Activated naive CD8-positive, alpha-beta T cell treated with anti-CD3 and anti-CD28 coated beads, Interleukin-2, amount 10 ng/mL, durations not matched to agents 7 days and 5 days (primary cell): ENCODE measurements at regions not wholly inside any gene's neighbourhood (a gene's known extent, or its start where the extent isn't known, plus 50 kb on each side); places are given as distances from the start of the nearest gene placed in this dataset.
"Not testable (repeated sequence)": the region's sequence is repeated elsewhere in the genome, so short reads cannot be mapped to it uniquely, and the experiment has no call there.

Experiments
- ATAC-seq: fragments of 150-1000 bp; cut with Tn5 transposase; one replicate; pipeline ENCODE4 v1.10.0; 2021; ENCODE audit warnings: low read depth, moderate library complexity
- POLR2A ChIA-PET: fragments of 350-600 bp; sonication (Branson Sonifier 250); formaldehyde crosslinking; loops from one replicate; lab custom pipeline; 2021; ENCODE audit warnings: antibody characterized with exemption; lab: Charles Lee
- DNase-seq: peaks from one replicate; pipeline ENCODE4 v3.0.0; 2021
- H3K27ac Mint-ChIP-seq: one replicate; pipeline ENCODE4 v1.8.0; 2022; ENCODE audit warnings: mild to moderate bottlenecking, mixed read lengths
- H3K27me3 Mint-ChIP-seq: one replicate; pipeline ENCODE4 v1.8.0; 2022; ENCODE audit warnings: mild to moderate bottlenecking, moderate library complexity, mixed read lengths
- H3K36me3 Mint-ChIP-seq: one replicate; pipeline ENCODE4 v1.8.0; 2021; ENCODE audit warnings: mild to moderate bottlenecking, mixed read lengths
- H3K4me1 Mint-ChIP-seq: one replicate; pipeline ENCODE4 v1.8.0; 2021; ENCODE audit warnings: mixed read lengths
- H3K4me3 Mint-ChIP-seq: one replicate; pipeline ENCODE4 v1.8.0; 2022; ENCODE audit warnings: mild to moderate bottlenecking, moderate library complexity, mixed read lengths
- H3K9me3 Mint-ChIP-seq: one replicate; pipeline ENCODE4 v1.8.0; 2021; ENCODE audit warnings: mixed read lengths

DNA sequence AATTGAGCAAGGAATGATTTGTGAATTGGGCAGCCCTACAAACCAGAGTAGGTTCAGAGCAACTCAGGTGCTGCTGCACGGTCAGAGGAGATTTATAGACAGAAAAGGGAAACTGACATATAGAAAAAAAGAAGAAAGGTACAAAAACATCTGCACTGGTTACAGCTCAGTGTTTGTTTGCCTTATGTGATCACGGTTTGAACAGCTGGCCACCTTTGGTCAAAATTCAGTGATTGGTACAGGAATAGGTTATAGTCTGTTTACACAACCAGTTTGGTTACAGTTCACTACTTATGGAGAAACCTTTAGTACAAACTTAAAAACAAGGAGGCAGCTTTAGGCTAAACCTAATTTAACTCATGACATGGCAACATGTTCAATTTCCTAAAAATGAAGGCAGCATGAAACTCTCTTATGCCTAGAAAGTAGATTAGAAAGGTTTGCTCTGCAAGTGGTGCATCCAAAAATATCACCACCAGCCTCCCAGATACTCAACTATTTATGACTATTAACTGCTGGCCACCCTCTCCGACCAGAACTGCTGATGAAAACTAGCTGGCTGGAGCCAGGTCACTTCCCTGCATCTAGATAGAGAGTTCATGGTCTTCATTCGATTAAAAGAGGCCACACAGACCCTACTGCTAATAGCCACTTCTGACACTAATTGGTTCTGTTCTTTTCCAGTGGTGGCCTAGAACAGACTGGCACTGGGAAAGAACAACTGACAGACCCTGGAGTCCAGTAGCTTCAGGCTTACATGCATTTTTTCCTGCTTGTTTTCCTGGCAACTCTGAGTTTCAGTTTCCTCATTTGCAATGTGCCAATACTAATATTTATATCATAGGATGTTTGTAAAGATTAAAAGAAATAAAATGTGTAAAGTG lies 548.0 kb downstream of the CCSER2 start:
- H3K27ac Mint-ChIP-seq: no peak overlapping the region
- no peaks in the 10 kb centered on the region for H3K9me3 Mint-ChIP-seq
- no peaks in the 10 kb centered on the region for H3K36me3 Mint-ChIP-seq
- no peaks in the 10 kb centered on the region for H3K4me1 Mint-ChIP-seq
- no peak for ATAC-seq
- no peaks in the 10 kb centered on the region for H3K27me3 Mint-ChIP-seq
- no peak overlapping the region for H3K4me3 Mint-ChIP-seq
- POLR2A ChIA-PET: no interaction called here
- DNase-seq: no peak

DNA sequence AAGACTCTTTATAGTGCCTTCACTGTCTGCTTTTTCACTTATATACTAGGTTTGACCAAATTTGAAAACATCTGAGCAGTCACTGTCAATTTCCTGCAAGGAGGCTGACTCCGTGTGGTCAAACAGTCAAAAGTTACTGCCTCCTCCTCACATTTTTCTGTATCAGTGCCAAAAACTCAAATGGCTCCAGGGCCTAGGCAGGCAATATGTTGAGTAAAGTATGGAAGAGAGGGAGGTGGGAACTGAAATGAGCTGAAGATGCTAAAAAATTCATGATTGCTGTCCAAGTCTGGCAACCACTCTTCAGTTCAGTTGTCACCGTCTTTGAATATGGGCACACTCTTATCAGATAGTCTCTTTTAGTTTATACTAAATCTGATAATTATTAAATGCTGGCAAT lies 551.6 kb downstream of the CCSER2 start:
- no peaks in the 10 kb centered on the region for H3K9me3 Mint-ChIP-seq
- H3K27ac Mint-ChIP-seq: no peak overlapping the region
- H3K27me3 Mint-ChIP-seq: no peaks in the 10 kb centered on the region
- H3K4me3 Mint-ChIP-seq: no peak overlapping the region
- POLR2A ChIA-PET: no interaction called here
- ATAC-seq: no peak
- no peak for DNase-seq
- H3K4me1 Mint-ChIP-seq: no peaks in the 10 kb centered on the region
- no peaks in the 10 kb centered on the region for H3K36me3 Mint-ChIP-seq

DNA sequence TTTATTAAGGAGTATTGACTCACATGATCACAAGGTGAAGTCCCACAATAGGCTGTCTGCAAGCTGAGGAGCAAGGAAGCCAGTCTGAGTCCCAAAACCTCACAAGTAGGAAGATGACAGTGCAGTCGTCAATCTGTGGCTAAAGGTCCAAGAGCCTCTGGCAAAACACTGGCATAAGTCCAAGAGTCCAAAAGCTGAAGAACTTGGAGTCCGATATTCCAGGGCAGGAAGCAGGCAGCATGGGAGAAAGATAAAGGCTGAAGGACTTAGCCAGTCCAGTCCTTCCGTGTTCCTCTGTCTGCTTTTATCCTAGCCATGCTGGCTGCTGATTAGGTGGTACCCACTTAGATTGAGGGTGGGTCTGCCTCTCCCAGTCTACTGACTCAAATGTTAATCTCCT lies 553.3 kb downstream of the CCSER2 start:
- H3K9me3 Mint-ChIP-seq, H3K27ac Mint-ChIP-seq, H3K27me3 Mint-ChIP-seq, H3K4me3 Mint-ChIP-seq, H3K36me3 Mint-ChIP-seq, ATAC-seq, H3K4me1 Mint-ChIP-seq, DNase-seq, POLR2A ChIA-PET: not testable (repeated sequence)

DNA sequence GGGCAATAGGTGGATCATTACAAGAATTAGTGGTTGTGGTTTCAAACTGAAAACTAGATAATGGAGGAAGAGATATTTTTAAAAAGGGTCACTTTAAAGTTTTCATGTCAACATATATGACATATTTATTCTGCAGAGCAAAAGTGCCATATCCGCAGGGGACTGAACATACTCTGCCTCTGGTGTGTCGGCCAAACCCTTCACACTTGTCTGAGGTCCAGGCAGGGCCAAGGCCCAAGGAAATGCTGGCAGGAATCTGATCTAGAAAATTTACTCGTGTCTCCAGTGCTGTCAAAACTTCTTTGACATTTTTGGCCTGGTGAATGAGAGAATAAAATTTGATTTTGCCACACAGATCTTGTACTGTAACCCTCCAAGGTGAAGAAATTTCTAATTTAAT lies 562.3 kb downstream of the CCSER2 start:
- no peaks in the 10 kb centered on the region for H3K4me1 Mint-ChIP-seq
- no peaks in the 10 kb centered on the region for H3K9me3 Mint-ChIP-seq
- no peaks in the 10 kb centered on the region for H3K36me3 Mint-ChIP-seq
- no peak overlapping the region for H3K27ac Mint-ChIP-seq
- POLR2A ChIA-PET: no interaction called here
- ATAC-seq (no peak), DNase-seq (no peak)
- no peak overlapping the region for H3K4me3 Mint-ChIP-seq
- no peaks in the 10 kb centered on the region for H3K27me3 Mint-ChIP-seq

DNA sequence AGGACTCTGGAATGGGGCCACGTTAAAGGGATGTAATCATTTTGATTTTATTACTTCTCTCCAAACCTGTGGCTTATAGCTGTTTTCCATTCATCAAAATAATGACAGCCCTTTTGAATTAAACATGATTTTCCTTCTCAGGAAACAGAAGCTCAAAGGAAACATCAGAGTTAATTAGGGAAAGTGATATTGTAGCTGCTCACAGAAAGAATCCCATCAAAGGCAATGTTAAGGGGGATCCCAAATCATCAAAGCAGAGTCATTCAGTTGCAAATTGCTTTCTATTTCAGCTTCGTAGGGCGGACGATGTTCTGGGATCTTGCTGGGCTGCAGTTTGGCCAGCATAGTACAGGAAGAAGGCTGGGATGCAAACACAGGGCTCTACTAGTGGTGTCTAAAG lies 563.2 kb downstream of the CCSER2 start:
- H3K36me3 Mint-ChIP-seq: no peaks in the 10 kb centered on the region
- ATAC-seq: no peak
- POLR2A ChIA-PET: no interaction called here
- H3K9me3 Mint-ChIP-seq: no peaks in the 10 kb centered on the region
- no peaks in the 10 kb centered on the region for H3K27me3 Mint-ChIP-seq
- no peaks in the 10 kb centered on the region for H3K4me1 Mint-ChIP-seq
- DNase-seq: no peak
- H3K4me3 Mint-ChIP-seq: no peak overlapping the region
- no peak overlapping the region for H3K27ac Mint-ChIP-seq

DNA sequence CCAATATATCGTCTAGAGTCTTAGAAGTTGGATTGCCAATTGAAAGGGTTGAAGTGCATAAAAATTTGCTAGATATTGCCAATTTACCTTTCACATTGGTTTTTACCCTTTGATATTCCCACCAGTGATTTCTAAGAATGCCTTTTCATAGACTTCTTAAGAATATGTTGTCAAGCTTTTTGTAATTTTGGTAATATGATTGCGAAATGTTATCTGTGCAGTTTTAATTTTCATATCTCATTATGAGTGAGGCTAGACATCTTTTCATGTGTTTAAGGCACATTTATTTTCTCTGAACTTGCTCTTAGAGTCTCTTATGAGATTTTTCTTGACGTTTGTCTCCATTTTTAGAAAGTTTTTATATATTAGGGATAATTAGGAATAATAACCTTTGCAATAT lies 567.2 kb downstream of the CCSER2 start:
- Mint-ChIP-seq H3K9me3 (no peaks in the 10 kb centered on the region), H3K4me1 (no peaks in the 10 kb centered on the region), H3K4me3 (no peak overlapping the region), H3K27me3 (no peaks in the 10 kb centered on the region), H3K36me3 (no peaks in the 10 kb centered on the region), H3K27ac (no peak overlapping the region)
- ATAC-seq: no peak
- POLR2A ChIA-PET: no interaction called here
- DNase-seq: no peak

DNA sequence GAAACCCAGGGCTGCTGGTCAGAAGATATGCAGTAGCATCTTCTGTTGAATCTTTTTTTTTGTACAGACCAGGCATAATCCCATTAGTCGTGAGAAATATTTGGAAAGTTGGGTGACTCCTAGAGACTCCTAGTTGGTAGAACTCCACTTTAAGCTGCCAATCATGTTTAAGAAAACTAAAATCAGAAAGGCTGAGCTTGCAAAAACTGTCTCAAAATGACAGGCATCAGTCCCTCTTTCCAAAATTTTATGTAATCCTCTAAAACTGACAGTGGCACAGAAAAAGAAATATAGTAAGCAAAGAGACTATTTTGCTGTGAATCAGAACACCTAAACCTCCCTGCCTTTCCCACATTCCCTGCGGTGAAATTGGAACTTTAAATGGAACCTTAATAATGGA lies 568.5 kb downstream of the CCSER2 start:
- no peaks in the 10 kb centered on the region for H3K9me3 Mint-ChIP-seq
- ATAC-seq (no peak), DNase-seq (no peak)
- H3K36me3 Mint-ChIP-seq: no peaks in the 10 kb centered on the region
- H3K27me3 Mint-ChIP-seq: no peaks in the 10 kb centered on the region
- H3K4me1 Mint-ChIP-seq: no peaks in the 10 kb centered on the region
- H3K27ac Mint-ChIP-seq: no peak overlapping the region
- POLR2A ChIA-PET: interaction anchor here (0.6 kb wide), 1 partner anchor 39 kb away, joined by 3 read pairs; no protein-coding TSS in a partner anchor
- H3K4me3 Mint-ChIP-seq: no peak overlapping the region

DNA sequence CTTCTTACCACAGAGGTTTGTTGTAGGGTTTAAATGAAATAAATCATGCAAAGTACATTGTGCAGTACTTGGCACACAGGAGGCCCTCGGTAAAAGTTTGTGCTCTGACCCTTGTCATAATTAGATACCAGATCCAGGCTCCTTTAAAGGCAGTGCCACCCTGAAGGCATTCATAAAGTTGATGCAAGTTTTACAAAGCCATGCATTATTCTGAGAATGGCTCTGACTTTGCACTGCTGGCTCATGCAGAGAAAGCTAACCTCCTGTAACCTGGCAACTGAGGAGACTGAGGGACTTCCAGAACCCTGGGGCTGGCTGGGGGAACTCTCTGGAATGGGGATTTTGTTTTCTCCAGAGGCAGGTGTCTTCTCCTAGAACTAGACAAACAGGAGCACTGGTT lies 570.9 kb downstream of the CCSER2 start:
- H3K4me1 Mint-ChIP-seq: no peaks in the 10 kb centered on the region
- POLR2A ChIA-PET: no interaction called here
- H3K4me3 Mint-ChIP-seq: no peak overlapping the region
- H3K27ac Mint-ChIP-seq: no peak overlapping the region
- ATAC-seq (no peak), DNase-seq (no peak)
- H3K9me3 Mint-ChIP-seq: no peaks in the 10 kb centered on the region
- H3K36me3 Mint-ChIP-seq: no peaks in the 10 kb centered on the region
- H3K27me3 Mint-ChIP-seq: no peaks in the 10 kb centered on the region

DNA sequence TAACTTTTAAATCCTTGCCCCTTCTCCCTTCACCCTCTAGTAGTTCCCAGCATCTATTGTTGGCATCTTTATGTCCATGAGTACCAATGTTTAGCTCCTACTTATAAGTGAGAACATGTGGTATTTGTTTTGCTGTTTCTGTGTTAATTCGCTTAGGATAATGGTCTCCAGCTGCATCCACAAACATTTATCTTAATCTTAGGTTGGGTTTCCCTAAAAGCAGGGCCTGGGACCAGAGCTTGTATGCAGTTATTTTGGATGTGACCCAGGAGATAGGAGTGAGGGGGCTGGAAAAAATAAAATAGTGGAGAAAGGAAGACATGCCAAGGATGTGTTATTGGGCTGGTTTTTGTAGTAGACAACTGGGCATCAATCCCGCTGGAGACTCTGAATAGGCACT lies 571.8 kb downstream of the CCSER2 start:
- H3K4me3 Mint-ChIP-seq: no peak overlapping the region
- H3K27ac Mint-ChIP-seq: no peak overlapping the region
- no peaks in the 10 kb centered on the region for H3K4me1 Mint-ChIP-seq
- no peaks in the 10 kb centered on the region for H3K9me3 Mint-ChIP-seq
- H3K36me3 Mint-ChIP-seq: no peaks in the 10 kb centered on the region
- POLR2A ChIA-PET: no interaction called here
- H3K27me3 Mint-ChIP-seq: no peaks in the 10 kb centered on the region
- DNase-seq (no peak), ATAC-seq (no peak)

DNA sequence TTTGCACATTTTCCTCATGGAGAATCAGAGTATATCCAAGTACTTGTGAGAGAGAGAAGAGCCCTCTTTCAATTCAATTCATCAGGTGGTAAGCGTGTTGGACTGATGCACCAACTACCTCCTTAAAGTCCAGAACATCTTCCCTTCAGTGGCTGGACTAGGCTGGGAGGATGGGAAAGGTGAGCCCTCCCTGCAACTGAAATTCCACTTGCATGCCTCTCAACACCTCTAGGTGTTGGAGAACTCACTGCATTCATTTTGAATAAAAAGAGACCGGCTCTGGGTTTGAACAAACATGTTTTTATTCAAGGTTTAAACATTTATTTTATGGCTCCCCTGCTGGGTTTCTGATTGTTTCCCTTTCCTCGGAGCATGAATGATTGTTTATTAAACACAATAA lies 573.5 kb downstream of the CCSER2 start:
- no peak for ATAC-seq
- POLR2A ChIA-PET: no interaction called here

DNA sequence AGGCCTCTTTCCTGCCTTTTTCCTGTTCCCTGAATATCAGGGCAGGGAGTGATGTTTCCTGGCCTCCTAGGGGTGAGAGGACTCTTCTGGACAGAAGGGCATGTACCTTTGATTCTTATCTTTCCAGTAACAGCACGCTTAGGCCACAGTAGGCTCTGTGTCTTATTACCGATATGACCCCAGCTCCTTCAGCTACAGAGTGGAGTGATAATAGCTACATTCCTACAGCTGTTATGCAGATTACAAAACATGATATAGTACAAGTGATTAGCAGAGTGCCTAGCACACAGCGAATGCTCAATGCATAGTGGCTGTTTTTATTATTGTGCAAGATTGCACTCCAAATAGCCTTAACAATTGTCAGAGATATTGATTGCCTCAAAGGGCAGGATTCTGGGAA lies 574.2 kb downstream of the CCSER2 start:
- Mint-ChIP-seq H3K4me3 (no peak overlapping the region), H3K27me3 (no peaks in the 10 kb centered on the region)
- ATAC-seq: no peak

More for the DNA sequence above, 573.5 kb downstream of the CCSER2 start:
- H3K4me3 Mint-ChIP-seq: no peak overlapping the region
- no peak for DNase-seq
- H3K27ac Mint-ChIP-seq: no peak overlapping the region
- H3K27me3 Mint-ChIP-seq: no peaks in the 10 kb centered on the region
- no peaks in the 10 kb centered on the region for H3K36me3 Mint-ChIP-seq
- H3K9me3 Mint-ChIP-seq: no peaks in the 10 kb centered on the region
- no peaks in the 10 kb centered on the region for H3K4me1 Mint-ChIP-seq

DNA sequence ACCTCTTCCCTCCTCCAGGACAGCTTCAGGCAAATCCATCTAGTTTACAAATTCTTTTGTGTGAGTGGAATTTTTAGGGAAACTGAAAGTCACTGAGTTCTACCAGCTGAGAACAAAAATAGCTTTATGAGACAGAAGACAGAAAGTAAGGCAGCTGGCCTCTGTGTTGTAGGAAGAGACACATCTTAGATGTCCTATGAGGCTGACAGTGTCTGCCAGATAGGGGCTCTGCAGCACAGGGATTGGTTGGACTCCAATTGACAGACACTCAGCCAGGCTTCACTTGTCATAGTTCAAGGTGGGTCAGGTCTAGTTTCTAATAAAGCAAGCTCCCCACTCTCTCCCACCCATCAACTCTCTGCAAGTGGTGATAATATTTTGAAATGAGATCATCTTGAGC lies 574.9 kb downstream of the CCSER2 start:
- H3K27ac Mint-ChIP-seq: no peak overlapping the region
- H3K9me3 Mint-ChIP-seq: no peaks in the 10 kb centered on the region
- no peaks in the 10 kb centered on the region for H3K27me3 Mint-ChIP-seq
- H3K4me3 Mint-ChIP-seq: no peak overlapping the region
- DNase-seq (no peak), ATAC-seq (no peak)
- no peaks in the 10 kb centered on the region for H3K4me1 Mint-ChIP-seq
- no peaks in the 10 kb centered on the region for H3K36me3 Mint-ChIP-seq
- POLR2A ChIA-PET: no interaction called here

More for the DNA sequence above, 574.2 kb downstream of the CCSER2 start:
- Mint-ChIP-seq H3K9me3 (no peaks in the 10 kb centered on the region), H3K4me1 (no peaks in the 10 kb centered on the region), H3K36me3 (no peaks in the 10 kb centered on the region), H3K27ac (no peak overlapping the region)
- POLR2A ChIA-PET: no interaction called here
- no peak for DNase-seq

DNA sequence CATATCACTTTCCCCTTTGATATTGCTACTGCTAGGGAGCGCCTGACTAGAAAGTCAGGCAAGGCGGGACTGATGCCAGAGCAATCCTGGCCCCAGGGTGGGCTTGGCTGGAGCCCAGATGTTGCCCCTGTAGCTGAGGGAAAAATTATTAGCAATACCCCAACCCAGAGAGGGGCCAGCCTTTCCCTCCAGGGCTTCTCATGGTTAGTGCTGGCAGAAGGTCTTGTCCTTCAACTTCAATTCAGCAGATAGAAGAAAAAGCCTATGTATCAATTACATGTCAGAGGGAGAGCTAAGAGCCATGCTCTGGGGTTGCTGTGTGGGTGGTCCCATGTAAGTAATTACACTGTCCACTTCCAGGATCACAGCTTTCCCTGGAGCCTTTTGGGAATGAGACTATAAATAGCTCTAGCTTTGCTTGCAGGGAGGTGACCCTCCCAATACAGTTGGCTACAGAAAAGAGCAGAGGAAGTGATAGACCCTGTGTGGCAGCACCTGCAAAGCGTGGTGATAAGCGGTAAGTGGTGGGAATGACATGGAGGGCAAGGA lies 579.1 kb downstream of the CCSER2 start:
- Mint-ChIP-seq H3K27me3 (no peaks in the 10 kb centered on the region), H3K4me3 (no peak overlapping the region), H3K36me3 (no peaks in the 10 kb centered on the region), H3K27ac (no peak overlapping the region), H3K9me3 (no peaks in the 10 kb centered on the region), H3K4me1 (no peaks in the 10 kb centered on the region)
- ATAC-seq (no peak), DNase-seq (no peak)
- POLR2A ChIA-PET: no interaction called here

DNA sequence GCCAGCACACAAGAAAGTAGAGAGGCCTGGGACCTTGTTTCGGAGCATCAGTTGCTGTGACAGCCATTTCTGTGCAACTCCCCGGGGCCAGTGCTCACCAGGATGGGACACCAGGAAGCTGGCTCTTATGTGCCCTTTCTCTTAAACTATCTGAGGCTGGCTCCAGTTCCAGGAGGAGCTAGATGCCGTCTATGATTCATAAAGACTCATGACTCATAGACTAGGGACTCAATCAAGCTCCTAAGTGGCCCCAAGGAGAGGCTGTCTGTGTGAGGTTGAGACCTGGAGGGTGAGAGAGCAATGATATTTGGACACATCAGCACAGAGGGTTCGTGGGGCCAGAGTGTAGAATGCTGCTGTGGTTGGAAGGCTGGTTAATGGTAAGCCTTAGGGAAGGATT lies 580.1 kb downstream of the CCSER2 start:
- H3K27ac Mint-ChIP-seq: no peak overlapping the region
- ATAC-seq (no peak), DNase-seq (no peak)
- H3K36me3 Mint-ChIP-seq: no peaks in the 10 kb centered on the region
- POLR2A ChIA-PET: no interaction called here
- no peaks in the 10 kb centered on the region for H3K9me3 Mint-ChIP-seq
- no peak overlapping the region for H3K4me3 Mint-ChIP-seq
- no peaks in the 10 kb centered on the region for H3K4me1 Mint-ChIP-seq
- no peaks in the 10 kb centered on the region for H3K27me3 Mint-ChIP-seq
